ENCODE measurements at regions not wholly inside any gene's neighbourhood (a gene's known extent, or its start where the extent isn't known, plus 50 kb on each side); places are given as distances from the start of the nearest gene placed in this dataset.

- Histone ChIP-seq H3K79me2 (ENCODE audit: insufficient read depth, low read length) (no peaks in the 10 kb centered on the region), H3K27me3 (ENCODE audit: insufficient read depth, low read length, poor library complexity) (no peaks in the 10 kb centered on the region), H4K20me1 (ENCODE audit: insufficient read depth, low read length) (no peaks in the 10 kb centered on the region), H3K4me3 (ENCODE audit: low read depth in 1 of 2, low read length in 2 of 2) (no peak overlapping the region), H3K36me3 (ENCODE audit: insufficient read depth, low read length) (no peaks in the 10 kb centered on the region), H3K4me2 (ENCODE audit: insufficient read depth, low read length) (no peak overlapping the region), H3K27ac (ENCODE audit: low read length) (no peak overlapping the region), H3K9ac (ENCODE audit: low read depth, low read length) (no peak overlapping the region), H3K4me1 (ENCODE audit: insufficient read depth, low read length) (no peaks in the 10 kb centered on the region), H2AFZ (ENCODE audit: low read depth, low read length) (no peak overlapping the region), H3K9me3 (ENCODE audit: insufficient read depth, low read length, severe bottlenecking) (no peaks in the 10 kb centered on the region)
- TF ChIP-seq CTCF (IDR thresholded peaks at IDR 0.05; ENCODE audit: borderline replicate concordance, extremely low read depth, low read length, poor library complexity, severe bottlenecking) = no peak
- no peak for TF ChIP-seq EZH2 (IDR thresholded peaks at IDR 0.05; ENCODE audit: borderline replicate concordance, low read depth, low read length, severe bottlenecking)
- DNase-seq (no peak), ATAC-seq (ENCODE audit: insufficient read depth, low read depth) (no peak)
Observed at GRCh38 chr12:118611770-118612169, 235.4 kb downstream of the SUDS3 start.

GRCh38 chr12:118617611-118618450 is 241.5 kb downstream of the SUDS3 start:
- H3K9ac ChIP-seq (ENCODE audit: low read depth, low read length) = no peak overlapping the region
- H3K79me2 ChIP-seq (ENCODE audit: insufficient read depth, low read length) = no peaks in the 10 kb centered on the region
- TF ChIP-seq EZH2 (IDR thresholded peaks at IDR 0.05; ENCODE audit: borderline replicate concordance, low read depth, low read length, severe bottlenecking) (no peak), CTCF (IDR thresholded peaks at IDR 0.05; ENCODE audit: borderline replicate concordance, extremely low read depth, low read length, poor library complexity, severe bottlenecking) (no peak)
- H3K4me3 ChIP-seq (ENCODE audit: low read depth in 1 of 2, low read length in 2 of 2) = no peak overlapping the region
- H3K36me3 ChIP-seq (ENCODE audit: insufficient read depth, low read length) = no peaks in the 10 kb centered on the region
- no peak overlapping the region for H3K4me2 ChIP-seq (ENCODE audit: insufficient read depth, low read length)
- no peak overlapping the region for H3K27ac ChIP-seq (ENCODE audit: low read length)
- H4K20me1 ChIP-seq (ENCODE audit: insufficient read depth, low read length) = no peaks in the 10 kb centered on the region
- no peaks in the 10 kb centered on the region for H3K4me1 ChIP-seq (ENCODE audit: insufficient read depth, low read length)
- H3K27me3 ChIP-seq (ENCODE audit: insufficient read depth, low read length, poor library complexity) = no peaks in the 10 kb centered on the region
- DNase-seq = no peak
- ATAC-seq (ENCODE audit: insufficient read depth, low read depth) = no peak
- no peak overlapping the region for H2AFZ ChIP-seq (ENCODE audit: low read depth, low read length)
- H3K9me3 ChIP-seq (ENCODE audit: insufficient read depth, low read length, severe bottlenecking) = no peaks in the 10 kb centered on the region

- no peak for TF ChIP-seq CTCF (IDR thresholded peaks at IDR 0.05; ENCODE audit: borderline replicate concordance, extremely low read depth, low read length, poor library complexity, severe bottlenecking)
- TF ChIP-seq EZH2 (IDR thresholded peaks at IDR 0.05; ENCODE audit: borderline replicate concordance, low read depth, low read length, severe bottlenecking) = no peak
- Histone ChIP-seq H3K27me3 (ENCODE audit: insufficient read depth, low read length, poor library complexity) (no peaks in the 10 kb centered on the region), H3K4me1 (ENCODE audit: insufficient read depth, low read length) (no peaks in the 10 kb centered on the region), H3K36me3 (ENCODE audit: insufficient read depth, low read length) (no peaks in the 10 kb centered on the region), H3K9ac (ENCODE audit: low read depth, low read length) (no peak overlapping the region), H2AFZ (ENCODE audit: low read depth, low read length) (no peak overlapping the region), H3K4me2 (ENCODE audit: insufficient read depth, low read length) (no peak overlapping the region), H3K9me3 (ENCODE audit: insufficient read depth, low read length, severe bottlenecking) (no peaks in the 10 kb centered on the region), H3K79me2 (ENCODE audit: insufficient read depth, low read length) (no peaks in the 10 kb centered on the region), H3K27ac (ENCODE audit: low read length) (no peak overlapping the region), H3K4me3 (ENCODE audit: low read depth in 1 of 2, low read length in 2 of 2) (no peak overlapping the region), H4K20me1 (ENCODE audit: insufficient read depth, low read length) (no peaks in the 10 kb centered on the region)
- DNase-seq (no peak), ATAC-seq (ENCODE audit: insufficient read depth, low read depth) (no peak)
Observed at GRCh38 chr12:118618695-118619094, 242.3 kb downstream of the SUDS3 start.
